Stimulated activated CD8-positive, alpha-beta memory T cell treated with anti-CD3 and anti-CD28 coated beads, Interleukin-4, amount 100 ng/mL, for 4 hours (primary cell): ENCODE measurements at regions not wholly inside any gene's neighbourhood (a gene's known extent, or its start where the extent isn't known, plus 50 kb on each side); places are given as distances from the start of the nearest gene placed in this dataset.
"Not testable (repeated sequence)": the region's sequence is repeated elsewhere in the genome, so short reads cannot be mapped to it uniquely, and the experiment has no call there.

ENCODE experiments used
- DNase-seq, 2 donors: peaks; one replicate each; pipeline ENCODE4 v3.0.0-alpha.2; 2020; ENCODE audit warnings: low read depth in 2 of 2, low spot score in 1 of 2

GRCh38 chr17:65312718-65313377 is 175.7 kb downstream of the RGS9 start:
- DNase-seq: no peak

DNA sequence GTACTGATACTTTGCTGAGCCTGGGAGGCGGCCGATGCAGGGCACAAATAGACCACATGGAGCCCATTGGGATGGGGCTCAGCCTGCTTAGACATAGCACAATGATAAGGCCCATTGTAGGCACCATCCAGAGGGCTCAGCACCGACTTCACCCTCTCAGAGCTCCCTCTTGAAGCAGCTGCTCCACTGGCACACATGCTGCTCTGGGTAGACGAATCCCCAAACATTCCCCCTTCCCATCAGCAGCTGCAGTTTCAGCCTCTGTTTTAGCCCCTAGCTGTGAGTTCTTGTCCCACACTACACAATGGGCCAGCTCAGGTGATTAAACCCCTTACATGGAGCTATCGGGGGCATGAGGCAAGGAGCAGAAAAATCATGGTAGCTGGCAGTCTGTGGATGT is 174.1 kb downstream of the RGS9 start:
- DNase-seq: no peak

- DNase-seq: no peak
These were observed 170.8 kb downstream of the RGS9 start for GRCh38 chr17:65307961-65308316.

- no peak for DNase-seq
These were observed 170.2 kb downstream of the RGS9 start for GRCh38 chr17:65307081-65307960.

- DNase-seq: no peak
These were observed 168.6 kb downstream of the RGS9 start for GRCh38 chr17:65305778-65306177.

- no peak for DNase-seq
These were observed 167.9 kb downstream of the RGS9 start for GRCh38 chr17:65305116-65305515.

GRCh38 chr17:65301882-65302281 is 164.7 kb downstream of the RGS9 start:
- not testable (repeated sequence) for DNase-seq

- no peak for DNase-seq
These were observed 164.0 kb downstream of the RGS9 start for GRCh38 chr17:65301184-65301583.

DNA sequence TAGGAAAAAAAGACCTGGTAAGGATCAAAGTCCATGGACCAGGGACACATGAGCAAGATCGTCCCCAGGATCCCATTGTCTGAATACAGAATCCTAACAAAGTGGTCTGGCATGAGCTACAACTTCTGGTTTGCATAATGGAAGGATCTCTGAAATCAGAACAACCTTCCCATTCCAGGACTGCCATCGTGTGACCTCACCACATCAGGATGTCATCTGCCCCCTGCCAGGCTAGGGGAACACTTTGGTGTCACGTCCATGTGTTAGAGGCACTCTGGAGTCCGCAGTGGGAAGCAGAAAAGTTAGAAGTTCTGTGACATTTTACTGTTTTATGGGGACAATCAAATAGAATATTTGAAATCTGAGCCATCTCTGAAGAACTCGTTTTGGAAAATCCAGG is 160.7 kb downstream of the RGS9 start:
- no peak for DNase-seq

- no peak for DNase-seq
These were observed 160.2 kb downstream of the RGS9 start for GRCh38 chr17:65297384-65297783.

DNA sequence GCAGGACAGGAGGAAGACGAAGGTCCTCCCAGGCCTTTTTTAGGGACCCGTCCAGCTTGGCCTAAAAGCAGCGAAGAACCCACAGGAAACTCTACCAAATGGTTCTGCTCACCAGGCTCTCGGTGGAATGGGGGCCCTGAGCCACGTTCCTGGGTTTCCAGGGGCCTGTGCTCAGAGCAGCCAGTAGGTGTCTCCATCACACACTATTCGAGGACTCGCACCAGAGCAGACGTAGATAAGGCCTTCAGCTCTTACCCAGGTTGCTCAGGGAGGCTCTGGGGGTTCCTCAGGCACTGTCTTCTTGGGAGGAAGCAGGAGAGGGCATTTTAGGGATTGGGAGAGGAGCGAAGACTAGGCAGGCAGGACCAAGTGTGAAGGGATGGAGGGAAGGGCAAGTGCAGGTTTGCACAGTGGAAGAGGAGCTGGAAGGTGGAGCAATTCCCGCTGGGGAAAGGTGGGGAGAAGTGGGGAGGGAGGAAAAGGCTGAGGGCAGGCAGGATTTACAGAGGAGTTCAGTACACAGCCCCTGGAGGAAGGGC is 157.1 kb downstream of the RGS9 start:
- DNase-seq: peak; percentile 15 to 20

- no peak for DNase-seq
These were observed 156.5 kb downstream of the RGS9 start for GRCh38 chr17:65293584-65294180.

- DNase-seq: no peak
These were observed 155.3 kb downstream of the RGS9 start for GRCh38 chr17:65292430-65292829.

GRCh38 chr17:65291301-65291700 is 154.1 kb downstream of the RGS9 start:
- not testable (repeated sequence) for DNase-seq

GRCh38 chr17:65290616-65291015 is 153.4 kb downstream of the RGS9 start:
- no peak for DNase-seq

DNA sequence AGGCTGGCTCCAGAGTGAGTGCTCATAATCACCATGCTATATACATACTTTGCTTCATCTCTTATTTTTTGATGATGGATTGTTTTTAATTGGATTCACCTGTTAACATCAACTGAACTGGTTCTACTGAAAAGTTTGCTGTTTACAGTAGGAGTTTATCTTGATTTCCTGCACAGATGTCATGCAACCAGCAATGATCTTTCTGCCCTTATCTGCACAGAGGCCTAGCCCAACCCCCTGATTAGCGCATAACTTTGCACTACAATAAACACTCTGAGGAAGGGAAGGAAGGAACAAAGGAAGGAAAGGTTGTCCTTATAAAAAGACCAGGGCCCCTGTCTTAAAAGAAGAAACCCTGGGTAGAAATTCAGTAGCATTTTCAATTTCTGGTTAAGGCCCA is 152.9 kb downstream of the RGS9 start:
- DNase-seq: no peak

DNA sequence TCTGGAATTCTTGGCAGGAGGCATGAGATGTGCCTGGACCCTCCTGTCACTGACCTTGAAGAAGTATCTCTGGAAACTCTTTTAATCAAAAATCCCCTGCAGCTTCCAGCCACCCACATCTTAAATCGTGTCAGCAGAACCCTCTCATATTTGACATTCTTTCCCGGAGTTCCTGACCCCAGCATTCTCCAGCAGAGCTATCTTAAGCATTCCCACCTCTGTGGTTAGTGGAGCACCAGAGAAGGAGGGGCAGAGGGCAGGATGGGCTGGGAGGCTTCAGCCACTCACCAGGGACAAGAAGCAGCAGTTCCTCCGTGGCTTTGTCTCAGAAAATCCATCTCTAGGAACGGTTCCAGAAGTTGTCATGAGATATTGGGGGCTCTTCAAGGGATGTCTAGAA is 149.9 kb downstream of the RGS9 start:
- DNase-seq: no peak

DNA sequence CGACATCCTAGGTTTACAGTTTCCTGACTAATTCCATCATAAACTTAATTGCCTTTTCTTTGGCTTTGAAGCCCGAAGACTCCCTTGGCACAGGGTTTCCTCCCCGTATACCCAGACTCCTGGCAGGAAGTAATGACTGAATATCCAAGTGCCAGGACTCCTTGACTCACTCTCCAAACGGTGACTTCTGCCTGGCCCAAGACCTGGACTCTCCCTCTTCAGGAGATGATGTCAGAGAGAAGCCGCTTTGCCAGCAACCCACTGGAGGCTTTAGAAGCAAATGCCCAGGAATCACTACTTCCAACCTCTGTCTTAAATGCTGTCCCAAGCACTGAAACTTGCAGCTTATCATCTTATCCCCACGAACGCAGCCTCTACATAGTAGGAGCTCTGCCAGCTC is 146.5 kb downstream of the RGS9 start:
- DNase-seq: no peak

- no peak for DNase-seq
These were observed 142.3 kb downstream of the RGS9 start for GRCh38 chr17:65279456-65279855.

DNA sequence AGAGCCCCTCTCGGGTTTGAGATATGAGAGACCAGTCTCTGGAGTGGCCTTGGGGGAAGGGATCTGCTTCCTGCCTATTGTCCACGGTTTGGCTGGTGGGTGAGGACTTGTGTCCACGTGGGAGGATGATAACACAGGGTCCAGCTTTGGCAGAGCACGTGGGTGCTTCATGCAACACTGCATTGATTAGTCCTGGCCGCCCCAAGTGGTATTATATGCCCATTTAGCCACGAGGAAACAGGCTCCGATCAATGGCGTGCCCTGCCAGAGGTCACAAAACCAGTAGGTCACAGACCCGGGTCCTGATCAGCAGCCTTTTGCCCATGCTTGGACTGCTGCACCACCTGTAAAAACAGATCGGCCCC is 141.6 kb downstream of the RGS9 start:
- DNase-seq: no peak

DNA sequence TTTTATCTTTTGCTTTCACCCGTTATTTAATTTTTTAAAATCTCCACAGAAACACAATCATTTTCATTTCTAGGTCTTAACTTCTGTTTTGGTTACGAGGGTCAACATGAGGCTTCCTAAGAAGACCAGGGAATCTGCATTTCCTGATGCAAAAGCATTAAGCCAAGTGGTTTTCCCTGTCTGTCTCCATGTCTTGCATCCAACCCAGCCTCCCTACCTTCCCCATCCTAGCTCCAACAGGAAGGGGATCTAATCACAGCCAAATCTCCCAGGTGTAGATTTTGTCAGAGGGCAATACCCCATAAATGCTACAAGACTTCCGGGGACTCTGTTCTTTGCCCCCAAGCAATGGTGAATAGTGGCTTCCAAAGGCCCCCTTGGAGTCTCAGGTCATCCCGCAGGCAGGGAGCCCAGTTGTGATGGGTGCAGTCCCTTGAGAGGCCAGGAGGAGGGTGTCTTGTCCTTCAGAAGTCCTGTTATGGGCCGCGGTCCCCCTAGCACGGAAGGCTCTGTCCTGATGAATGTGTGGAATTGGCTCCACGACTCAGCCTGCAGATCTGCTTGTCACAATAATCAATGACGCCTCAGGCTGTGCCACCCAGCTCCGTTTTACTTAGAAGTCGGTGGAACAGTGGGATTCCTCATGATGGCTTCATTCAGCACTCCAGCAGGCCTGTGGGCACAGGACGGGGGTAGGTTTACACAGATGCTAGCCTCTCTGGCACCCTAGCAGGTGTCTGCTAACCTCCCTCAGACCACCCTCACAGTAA is 141.1 kb downstream of the RGS9 start:
- no peak for DNase-seq
